ENCODE measurements at regions not wholly inside any gene's neighbourhood (a gene's known extent, or its start where the extent isn't known, plus 50 kb on each side); places are given as distances from the start of the nearest gene placed in this dataset.

DNA sequence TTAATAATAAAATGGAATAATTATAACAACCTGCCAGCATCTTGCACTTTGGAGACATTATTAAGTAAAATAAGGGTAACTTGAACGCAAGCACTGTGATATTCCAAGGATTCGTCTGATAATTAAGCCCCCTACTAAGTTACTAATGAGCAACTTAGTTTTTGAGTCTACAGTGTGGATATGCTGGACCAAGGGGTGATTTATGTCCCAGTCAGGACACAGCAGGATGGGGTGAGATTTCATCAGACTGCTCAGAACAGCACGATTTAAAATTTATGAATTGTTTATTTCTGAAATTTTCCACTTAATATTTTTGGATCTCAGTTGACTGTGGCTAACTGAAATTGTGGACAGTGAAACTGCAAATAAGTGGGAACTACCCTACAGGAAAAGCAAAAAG, 182.8 kb upstream of the PHF14 start:
- no CpG with 5 or more reads among the region's 3 CpGs for WGBS, 2 experiments (ENCODE audit: extremely low coverage in 2 of 2, insufficient read length in 1 of 2)
- dilution Hi-C loops (cut with HindIII; ENCODE audit: low sequenced_read_pairs, unreplicated experiment): no loop called here
- ATAC-seq (ENCODE audit: low read depth): no peak

More for the DNA sequence above, 182.8 kb upstream of the PHF14 start:
- Histone ChIP-seq H2BK5ac (ENCODE audit: low read depth, low read length, poor library complexity, severe bottlenecking) (no peak overlapping the region), H3K4me1 (ENCODE audit: control insufficient read depth, insufficient read depth, low read length) (no peaks in the 10 kb centered on the region), H3K4me2 (ENCODE audit: low read depth, low read length) (no peak overlapping the region), H4K91ac (ENCODE audit: insufficient read depth, low read depth, low read length) (no peak overlapping the region), H3K23ac (ENCODE audit: low read depth, low read length) (no peak overlapping the region), H2BK120ac (ENCODE audit: low read depth, low read length) (no peak overlapping the region), H3K4ac (ENCODE audit: low read depth, low read length) (no peak overlapping the region), H3K14ac (replicated peaks; ENCODE audit: low read depth, low read length) (no peak overlapping the region), H3K4me3 (ENCODE audit: insufficient read depth, low read depth, low read length) (no peak overlapping the region), H3K36me3 (ENCODE audit: control insufficient read depth, insufficient read depth, low read length) (no peaks in the 10 kb centered on the region), H3K18ac (ENCODE audit: low read depth, low read length) (no peak overlapping the region), H3K56ac (ENCODE audit: extremely low read depth, insufficient read depth, low read length) (no peak overlapping the region), H3K9me1 (ENCODE audit: insufficient read depth, low read length) (no peaks in the 10 kb centered on the region), H4K5ac (ENCODE audit: low read depth, low read length) (no peak overlapping the region), H2BK15ac (ENCODE audit: low read depth, low read length) (no peak overlapping the region), H2AK9ac (replicated peaks; ENCODE audit: low read depth, low read length, poor library complexity) (no peak overlapping the region), H4K8ac (ENCODE audit: low read depth in 2 of 2, low read length in 2 of 2) (no peak overlapping the region), H3K9ac (ENCODE audit: low read depth, low read length) (no peak overlapping the region), H3K9me3 (ENCODE audit: control insufficient read depth, insufficient read depth, low read length) (peaks cover 7% of the 10 kb centered on the region), H3K27ac (ENCODE audit: insufficient read depth, low read length) (no peak overlapping the region), H3K27me3 (ENCODE audit: control insufficient read depth, insufficient read depth, low read length) (no peaks in the 10 kb centered on the region), H3K79me1 (ENCODE audit: low read depth in 1 of 2, low read length in 2 of 2) (no peaks in the 10 kb centered on the region), H2BK20ac (ENCODE audit: low read depth, low read length) (no peak overlapping the region), H2AK5ac (ENCODE audit: low read depth, low read length) (no peak overlapping the region), H4K20me1 (ENCODE audit: insufficient read depth, low read length) (no peaks in the 10 kb centered on the region), H2AFZ (replicated peaks; ENCODE audit: low read length, poor library complexity) (no peak overlapping the region)
- TF ChIP-seq MXI1 (IDR thresholded peaks at IDR 0.05; ENCODE audit: borderline replicate concordance, low read depth, low read length) (no peak), MAFK (IDR thresholded peaks at IDR 0.05; ENCODE audit: low read depth, low read length) (no peak), RFX5 (IDR thresholded peaks at IDR 0.05; ENCODE audit: low read depth, low read length) (no peak), CHD1 (IDR thresholded peaks at IDR 0.05; ENCODE audit: low read depth, low read length) (no peak), MAZ (IDR thresholded peaks at IDR 0.05; ENCODE audit: borderline replicate concordance, low read depth, low read length) (no peak), RAD21 (IDR thresholded peaks at IDR 0.05; ENCODE audit: low read length) (no peak)
- TF ChIP-seq, protein P1, sequence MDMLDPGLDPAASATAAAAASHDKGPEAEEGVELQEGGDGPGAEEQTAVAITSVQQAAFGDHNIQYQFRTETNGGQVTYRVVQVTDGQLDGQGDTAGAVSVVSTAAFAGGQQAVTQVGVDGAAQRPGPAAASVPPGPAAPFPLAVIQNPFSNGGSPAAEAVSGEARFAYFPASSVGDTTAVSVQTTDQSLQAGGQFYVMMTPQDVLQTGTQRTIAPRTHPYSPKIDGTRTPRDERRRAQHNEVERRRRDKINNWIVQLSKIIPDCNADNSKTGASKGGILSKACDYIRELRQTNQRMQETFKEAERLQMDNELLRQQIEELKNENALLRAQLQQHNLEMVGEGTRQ (IDR thresholded peaks at IDR 0.05; ENCODE audit: low read depth, low read length): no peak
- ChIA-PET CTCF (no interaction called here), POLR2A (ENCODE audit: unreplicated experiment) (no interaction called here)
- no peak for DNase-seq
- no TSS peak for BruUV-seq (replicated peaks)
- in situ Hi-C loops (cut with MboI; ENCODE audit: low sequenced_read_pairs) (no loop called here), intact Hi-C loops (cut with micrococcal nuclease) (no loop called here)

All from IMR-90 (cell line).